Prostate gland (tissue), 2 donors: ENCODE measurements at regions not wholly inside any gene's neighbourhood (a gene's known extent, or its start where the extent isn't known, plus 50 kb on each side); places are given as distances from the start of the nearest gene placed in this dataset.

Source experiments
- CTCF ChIP-seq, 4 experiments: fragments of 200-600 bp in 2 of 4; fragments of 450-650 bp in 2 of 4; sonication (generic) in 2 of 4; IDR thresholded peaks; 1 replicate in 3 of 4; 2 replicates in 1 of 4; pipeline ENCODE4 v1.5.1; 2016 to 2019; ENCODE audit warnings: antibody characterized with exemption in 4 of 4, mild to moderate bottlenecking in 2 of 4, moderate library complexity in 2 of 4
- POLR2A ChIP-seq: fragments of 450-650 bp; IDR thresholded peaks from one replicate; pipeline ENCODE4 v1.6.1; 2016; ENCODE audit warnings: antibody characterized with exemption, mild to moderate bottlenecking
- POLR2AphosphoS5 ChIP-seq: sonication (generic); formaldehyde crosslinking; IDR thresholded peaks from one replicate; pipeline ENCODE4 v1.6.1; 2017; ENCODE audit warnings: antibody characterized with exemption

DNA sequence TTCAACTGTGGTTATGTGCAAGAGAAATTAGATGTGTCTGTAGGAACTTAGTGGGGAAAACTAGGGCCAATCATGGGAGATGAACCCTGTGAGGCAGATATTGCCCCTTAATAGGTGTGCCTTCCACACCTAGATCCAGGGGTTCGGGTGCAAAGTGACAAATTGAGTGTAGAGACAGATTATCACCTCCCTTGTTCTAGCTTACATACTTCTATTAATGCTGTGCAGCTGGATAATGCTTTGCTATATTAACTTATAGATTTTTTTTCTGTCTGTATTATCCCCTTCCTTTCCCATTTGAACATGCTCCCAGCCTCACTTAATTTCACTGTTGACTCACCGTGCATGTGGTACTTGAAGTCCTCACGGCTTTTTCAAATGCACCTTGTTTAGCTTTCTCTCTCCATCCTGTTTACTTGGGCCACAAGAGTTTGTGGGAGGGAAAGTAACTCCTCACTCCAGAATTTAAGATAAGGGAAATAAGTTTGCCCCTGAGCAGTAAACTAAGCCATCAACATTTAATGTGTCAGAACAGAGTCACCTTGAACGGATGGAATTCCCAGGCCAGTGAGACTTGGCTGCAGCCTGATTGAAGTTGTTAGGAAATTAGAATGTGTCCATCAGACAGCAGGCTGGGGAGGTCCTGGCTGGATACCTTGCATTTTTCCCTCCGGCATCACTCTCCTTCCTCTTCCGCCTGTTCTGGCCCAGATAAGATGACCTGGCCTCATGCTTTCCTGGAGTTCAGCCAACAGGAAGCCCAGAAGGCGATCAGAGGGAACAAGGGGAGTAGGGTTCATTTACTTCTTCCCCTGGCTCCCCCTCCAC, 478.4 kb downstream of the BCOR start:
- TF ChIP-seq CTCF (IDR thresholded peaks at IDR 0.05) (no peak), POLR2AphosphoS5 (no peak), POLR2A (no peak)
